Mammary epithelial cell (primary cell): ENCODE measurements at regions not wholly inside any gene's neighbourhood (a gene's known extent, or its start where the extent isn't known, plus 50 kb on each side); places are given as distances from the start of the nearest gene placed in this dataset.

Source experiments
- CTCF ChIP-seq, 2 donors: IDR thresholded peaks in 1 of 2; conservative IDR thresholded peaks in 1 of 2; 2 replicates each; pipeline ENCODE4 v1.5.1; 2011 to 2012; ENCODE audit warnings: inconsistent platforms in 2 of 2, low read length in 2 of 2, mild to moderate bottlenecking in 2 of 2, control low read depth in 1 of 2, low read depth in 1 of 2; ENCODE audit not compliant: insufficient read depth in 1 of 2; ENCODE audit errors: extremely low read depth in 1 of 2
- EZH2 ChIP-seq: IDR thresholded peaks from 2 replicates; pipeline ENCODE4 v1.6.1; 2012; ENCODE audit warnings: low read length, inconsistent platforms, borderline replicate concordance

GRCh38 chr1:218964471-218965185 lies 209.1 kb upstream of the LYPLAL1 start:
- TF ChIP-seq CTCF (conservative IDR thresholded peaks at IDR 0.05 in 1 of 2, IDR thresholded peaks at IDR 0.05 in 1 of 2; ENCODE audit: extremely low read depth in 1 of 2, insufficient read depth in 1 of 2, low read depth in 1 of 2, low read length in 2 of 2): no peak
- TF ChIP-seq EZH2: no peak
